ENCODE measurements at regions not wholly inside any gene's neighbourhood (a gene's known extent, or its start where the extent isn't known, plus 50 kb on each side); places are given as distances from the start of the nearest gene placed in this dataset.
"Not testable (repeated sequence)": the region's sequence is repeated elsewhere in the genome, so short reads cannot be mapped to it uniquely, and the experiment has no call there.

- peaks cover 31% of the 10 kb centered on the region for H3K27me3 Mint-ChIP-seq
- no peak overlapping the region for H3K4me3 Mint-ChIP-seq
- H3K4me1 Mint-ChIP-seq = no peaks in the 10 kb centered on the region
- H3K9me3 Mint-ChIP-seq = no peaks in the 10 kb centered on the region
- no peak overlapping the region for H3K27ac Mint-ChIP-seq
- no peaks in the 10 kb centered on the region for H3K36me3 Mint-ChIP-seq
- DNase-seq = no peak
Measured at GRCh38 chr5:57718155-57718554, 235.5 kb upstream of the ACTBL2 start.

DNA sequence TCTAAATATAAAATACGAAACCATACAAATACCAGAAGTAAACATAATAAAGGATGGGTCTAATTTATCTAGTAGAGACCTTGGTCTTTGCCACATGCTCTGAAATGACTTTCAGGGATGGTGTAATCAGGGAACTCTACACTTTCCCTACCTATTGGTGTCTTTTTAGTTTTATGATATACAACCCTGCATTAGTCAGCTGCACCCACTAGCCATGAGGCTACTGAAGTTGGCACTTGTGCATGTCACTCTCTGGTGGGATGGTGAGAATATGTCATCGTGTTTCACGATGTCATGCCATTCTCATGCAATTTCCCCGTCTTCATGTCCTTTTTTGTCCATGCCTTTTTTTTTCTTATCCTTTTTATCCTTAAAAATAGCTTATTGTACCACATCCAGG is 234.9 kb upstream of the ACTBL2 start:
- DNase-seq = no peak
- H3K9me3 Mint-ChIP-seq = no peaks in the 10 kb centered on the region
- H3K4me3 Mint-ChIP-seq = no peak overlapping the region
- no peaks in the 10 kb centered on the region for H3K36me3 Mint-ChIP-seq
- H3K4me1 Mint-ChIP-seq = no peaks in the 10 kb centered on the region
- peaks cover 31% of the 10 kb centered on the region for H3K27me3 Mint-ChIP-seq
- H3K27ac Mint-ChIP-seq = no peak overlapping the region

- Mint-ChIP-seq H3K36me3 (no peaks in the 10 kb centered on the region), H3K27ac (no peak overlapping the region), H3K9me3 (no peaks in the 10 kb centered on the region), H3K27me3 (peaks cover 28% of the 10 kb centered on the region), H3K4me1 (no peaks in the 10 kb centered on the region), H3K4me3 (no peak overlapping the region)
- DNase-seq = no peak
Measured at GRCh38 chr5:57716661-57717060, 234.1 kb upstream of the ACTBL2 start.

- H3K9me3 Mint-ChIP-seq = no peaks in the 10 kb centered on the region
- H3K4me1 Mint-ChIP-seq = no peaks in the 10 kb centered on the region
- H3K36me3 Mint-ChIP-seq = no peaks in the 10 kb centered on the region
- no peak overlapping the region for H3K27ac Mint-ChIP-seq
- no peak overlapping the region for H3K4me3 Mint-ChIP-seq
- DNase-seq = no peak
- H3K27me3 Mint-ChIP-seq = peaks cover 20% of the 10 kb centered on the region
Measured at GRCh38 chr5:57715296-57715695, 232.7 kb upstream of the ACTBL2 start.

DNA sequence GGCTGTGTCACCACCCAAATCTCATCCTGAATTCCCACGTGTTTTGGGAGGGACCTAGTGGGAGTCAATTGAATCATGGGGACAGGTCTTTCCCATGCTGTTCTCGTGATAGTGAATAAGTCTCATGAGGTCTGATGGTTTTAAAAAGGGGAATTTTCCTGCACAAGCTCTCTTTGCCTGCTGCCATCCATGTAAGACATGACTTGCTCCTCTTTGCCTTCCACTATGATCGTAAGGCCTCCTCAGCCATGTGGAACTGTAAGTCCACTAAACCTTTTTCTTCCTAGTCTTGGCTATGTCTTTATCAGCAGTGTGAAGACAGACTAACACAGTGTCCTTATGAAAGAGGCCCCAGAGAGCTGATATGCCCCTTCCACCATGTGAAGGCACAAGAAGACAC is 230.9 kb upstream of the ACTBL2 start:
- H3K27me3 Mint-ChIP-seq = peaks cover 16% of the 10 kb centered on the region
- H3K9me3 Mint-ChIP-seq, DNase-seq, H3K27ac Mint-ChIP-seq, H3K36me3 Mint-ChIP-seq, H3K4me3 Mint-ChIP-seq, H3K4me1 Mint-ChIP-seq: not testable (repeated sequence)

- Mint-ChIP-seq H3K27ac (no peak overlapping the region), H3K9me3 (no peaks in the 10 kb centered on the region), H3K4me1 (no peaks in the 10 kb centered on the region), H3K27me3 (peaks cover 11% of the 10 kb centered on the region), H3K4me3 (no peak overlapping the region), H3K36me3 (no peaks in the 10 kb centered on the region)
- no peak for DNase-seq
Measured at GRCh38 chr5:57711946-57712345, 229.3 kb upstream of the ACTBL2 start.

DNA sequence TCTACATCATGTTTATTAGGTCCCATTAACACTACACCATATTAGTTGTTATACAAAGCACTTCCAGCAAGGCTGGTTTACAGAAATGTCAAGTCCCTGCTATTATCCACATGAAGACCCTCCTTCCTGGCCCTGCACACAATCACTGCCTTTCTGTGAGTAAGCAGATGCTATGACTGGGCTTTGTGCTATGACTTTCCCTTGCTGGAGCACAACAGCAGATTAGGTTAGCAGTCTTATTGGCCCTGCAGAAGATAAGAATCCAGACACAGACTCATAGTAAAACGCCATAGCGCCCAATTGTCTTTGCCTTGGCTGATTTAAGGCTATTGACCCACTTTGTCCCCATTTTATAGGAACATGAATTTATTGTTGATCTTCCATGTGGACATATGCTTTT is 228.9 kb upstream of the ACTBL2 start:
- H3K9me3 Mint-ChIP-seq = no peaks in the 10 kb centered on the region
- no peak overlapping the region for H3K27ac Mint-ChIP-seq
- no peak for DNase-seq
- H3K36me3 Mint-ChIP-seq = no peaks in the 10 kb centered on the region
- no peaks in the 10 kb centered on the region for H3K4me1 Mint-ChIP-seq
- peaks cover 11% of the 10 kb centered on the region for H3K27me3 Mint-ChIP-seq
- H3K4me3 Mint-ChIP-seq = no peak overlapping the region

DNA sequence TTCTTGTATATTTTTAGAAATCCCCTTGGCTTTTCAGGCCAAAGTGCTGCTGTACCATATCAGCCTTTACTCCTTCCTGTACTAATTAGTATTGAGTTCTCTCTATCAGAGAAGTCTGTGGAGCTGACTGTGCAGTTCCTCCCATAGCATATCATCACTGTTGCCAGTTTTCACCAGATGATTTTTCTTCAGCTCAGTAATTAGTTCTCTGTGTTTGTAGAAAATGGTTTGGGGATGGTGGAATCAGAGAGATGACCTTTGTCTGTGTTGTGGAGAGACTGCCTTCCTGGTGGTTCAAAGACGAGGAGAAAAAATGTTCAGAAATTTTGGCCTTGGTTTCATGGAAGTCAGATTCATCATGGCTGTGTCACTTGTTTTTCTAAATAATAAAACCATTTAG is 227.5 kb upstream of the ACTBL2 start:
- Mint-ChIP-seq H3K27ac (no peak overlapping the region), H3K36me3 (no peaks in the 10 kb centered on the region), H3K27me3 (peaks cover 6% of the 10 kb centered on the region), H3K4me3 (no peak overlapping the region), H3K9me3 (no peaks in the 10 kb centered on the region), H3K4me1 (no peaks in the 10 kb centered on the region)
- no peak for DNase-seq

GRCh38 chr5:57705769-57706168 is 223.2 kb upstream of the ACTBL2 start:
- DNase-seq = no peak
- no peaks in the 10 kb centered on the region for H3K4me1 Mint-ChIP-seq
- H3K4me3 Mint-ChIP-seq = no peak overlapping the region
- H3K9me3 Mint-ChIP-seq = no peaks in the 10 kb centered on the region
- H3K27ac Mint-ChIP-seq = no peak overlapping the region
- H3K27me3 Mint-ChIP-seq = no peaks in the 10 kb centered on the region
- no peaks in the 10 kb centered on the region for H3K36me3 Mint-ChIP-seq

- no peak overlapping the region for H3K27ac Mint-ChIP-seq
- H3K4me3 Mint-ChIP-seq = no peak overlapping the region
- DNase-seq = no peak
- no peaks in the 10 kb centered on the region for H3K36me3 Mint-ChIP-seq
- no peaks in the 10 kb centered on the region for H3K9me3 Mint-ChIP-seq
- H3K4me1 Mint-ChIP-seq = no peaks in the 10 kb centered on the region
- H3K27me3 Mint-ChIP-seq = no peaks in the 10 kb centered on the region
Measured at GRCh38 chr5:57703721-57704120, 221.1 kb upstream of the ACTBL2 start.

- no peaks in the 10 kb centered on the region for H3K36me3 Mint-ChIP-seq
- no peaks in the 10 kb centered on the region for H3K4me1 Mint-ChIP-seq
- H3K4me3 Mint-ChIP-seq = no peak overlapping the region
- DNase-seq = no peak
- no peaks in the 10 kb centered on the region for H3K27me3 Mint-ChIP-seq
- no peaks in the 10 kb centered on the region for H3K9me3 Mint-ChIP-seq
- no peak overlapping the region for H3K27ac Mint-ChIP-seq
Measured at GRCh38 chr5:57700484-57700883, 217.9 kb upstream of the ACTBL2 start.

GRCh38 chr5:57700072-57700471 is 217.5 kb upstream of the ACTBL2 start:
- Mint-ChIP-seq H3K9me3 (no peaks in the 10 kb centered on the region), H3K27me3 (no peaks in the 10 kb centered on the region), H3K27ac (no peak overlapping the region), H3K4me1 (no peaks in the 10 kb centered on the region), H3K36me3 (no peaks in the 10 kb centered on the region), H3K4me3 (no peak overlapping the region)
- DNase-seq = no peak

- DNase-seq = no peak
- Mint-ChIP-seq H3K4me3 (no peak overlapping the region), H3K27me3 (no peaks in the 10 kb centered on the region), H3K4me1 (no peaks in the 10 kb centered on the region), H3K27ac (no peak overlapping the region), H3K36me3 (no peaks in the 10 kb centered on the region), H3K9me3 (no peaks in the 10 kb centered on the region)
Measured at GRCh38 chr5:57698802-57699201, 216.2 kb upstream of the ACTBL2 start.

DNA sequence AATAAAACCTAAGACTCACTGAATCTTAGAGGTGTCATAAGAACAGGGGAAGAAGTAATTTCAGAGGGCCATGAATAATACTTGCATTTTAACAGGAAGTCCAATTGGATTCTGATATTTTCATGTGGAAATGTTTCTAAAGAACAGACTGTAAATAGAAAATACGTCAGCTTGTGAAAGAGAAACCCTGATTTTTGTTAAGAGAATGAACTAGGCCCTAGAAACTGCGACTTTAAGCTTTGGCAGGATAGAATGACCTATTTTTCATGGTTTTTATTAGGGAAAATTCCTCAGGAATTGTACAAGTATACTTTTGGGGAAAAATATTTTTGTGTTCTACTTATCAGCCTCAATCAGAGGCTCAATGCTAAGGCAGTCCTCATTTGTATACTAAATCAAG is 215.5 kb upstream of the ACTBL2 start:
- peaks cover 6% of the 10 kb centered on the region for H3K27me3 Mint-ChIP-seq
- no peaks in the 10 kb centered on the region for H3K36me3 Mint-ChIP-seq
- DNase-seq = no peak
- H3K4me1 Mint-ChIP-seq = no peaks in the 10 kb centered on the region
- no peak overlapping the region for H3K27ac Mint-ChIP-seq
- no peak overlapping the region for H3K4me3 Mint-ChIP-seq
- no peaks in the 10 kb centered on the region for H3K9me3 Mint-ChIP-seq

GRCh38 chr5:57696825-57697570 is 214.4 kb upstream of the ACTBL2 start:
- Mint-ChIP-seq H3K27me3 (peaks cover 8% of the 10 kb centered on the region), H3K36me3 (no peaks in the 10 kb centered on the region), H3K4me3 (no peak overlapping the region), H3K4me1 (no peaks in the 10 kb centered on the region), H3K9me3 (no peaks in the 10 kb centered on the region), H3K27ac (no peak overlapping the region)
- no peak for DNase-seq

DNA sequence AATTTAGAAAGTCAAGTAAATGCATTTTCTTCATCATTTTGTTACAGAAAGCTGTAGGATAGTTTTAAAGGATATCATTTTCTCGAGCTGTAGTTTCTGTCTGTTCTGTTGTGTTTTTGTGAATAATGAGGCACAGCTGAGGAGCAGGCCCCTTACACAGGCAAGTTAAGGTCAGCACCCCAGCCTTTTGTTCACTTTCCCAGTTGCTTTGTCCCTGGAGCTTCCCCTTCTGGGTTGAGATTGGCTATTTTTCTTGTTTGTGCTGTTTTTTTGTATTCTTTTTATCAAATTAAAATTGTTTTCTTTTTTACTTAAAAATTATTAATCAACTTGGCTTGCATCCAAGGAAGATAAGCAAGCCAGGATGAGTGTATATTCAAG is 213.8 kb upstream of the ACTBL2 start:
- DNase-seq = no peak
- H3K4me3 Mint-ChIP-seq = no peak overlapping the region

More for the DNA sequence above, 213.8 kb upstream of the ACTBL2 start:
- Mint-ChIP-seq H3K4me1 (no peaks in the 10 kb centered on the region), H3K9me3 (no peaks in the 10 kb centered on the region), H3K27me3 (peaks cover 12% of the 10 kb centered on the region), H3K36me3 (no peaks in the 10 kb centered on the region), H3K27ac (no peak overlapping the region)
